SU-DHL-6 (cell line): ENCODE measurements at regions not wholly inside any gene's neighbourhood (a gene's known extent, or its start where the extent isn't known, plus 50 kb on each side); places are given as distances from the start of the nearest gene placed in this dataset.

ENCODE experiments used
- H2AFZ ChIP-seq: fragments of 200-600 bp; sonication (generic); 2 replicates; pipeline ENCODE4 v1.6.1; 2014; ENCODE audit warnings: low read depth, mild to moderate bottlenecking, moderate library complexity, mixed read lengths, antibody characterized with exemption, low read length; ENCODE audit not compliant: severe bottlenecking
- H3F3A ChIP-seq: fragments of 200-600 bp; shearing (Covaris generic); 2 replicates; pipeline ENCODE4 v1.6.0; 2016; ENCODE audit warnings: antibody characterized with exemption, mild to moderate bottlenecking; ENCODE audit not compliant: insufficient read depth
- H3K27ac ChIP-seq: fragments of 200-600 bp; sonication (generic); 2 replicates; pipeline ENCODE4 v1.5.1; 2016; ENCODE audit warnings: low read depth, mild to moderate bottlenecking, low read length, moderate library complexity, mixed read lengths
- H3K27me3 ChIP-seq: fragments of 200-600 bp; sonication (generic), shearing (Covaris generic); 2 replicates; pipeline ENCODE4 v1.6.0; 2014; ENCODE audit warnings: mild to moderate bottlenecking, low read length
- H3K36me3 ChIP-seq: fragments of 200-600 bp; sonication (generic); 2 replicates; pipeline ENCODE4 v1.6.1; 2014; ENCODE audit warnings: mild to moderate bottlenecking, low read length, mixed read lengths
- H3K4me2 ChIP-seq: fragments of 300-600, 200-600 bp; shearing (Covaris generic), sonication (generic); 2 replicates; pipeline ENCODE4 v1.6.0; 2014; ENCODE audit warnings: low read length, low read depth, mild to moderate bottlenecking; ENCODE audit not compliant: poor library complexity, severe bottlenecking
- H3K4me3 ChIP-seq: fragments of 200-600 bp; sonication (generic); 2 replicates; pipeline ENCODE4 v1.5.1; 2014; ENCODE audit warnings: antibody characterized with exemption, low read length, mild to moderate bottlenecking, mixed read lengths; ENCODE audit not compliant: insufficient read depth, poor library complexity, severe bottlenecking
- H3K79me2 ChIP-seq: fragments of 200-600 bp; sonication (generic); 2 replicates; pipeline ENCODE4 v1.6.1; 2014; ENCODE audit warnings: mild to moderate bottlenecking, low read length, moderate library complexity; ENCODE audit not compliant: insufficient read depth
- H3K9ac ChIP-seq: fragments of 200-600 bp; sonication (generic); 2 replicates; pipeline ENCODE4 v1.7.0; 2014; ENCODE audit warnings: mild to moderate bottlenecking, low read length
- H3K9me2 ChIP-seq: fragments of 200-600 bp; sonication (generic); replicated peaks from 2 replicates; pipeline ENCODE4 v1.6.1; 2014; ENCODE audit warnings: low read length; ENCODE audit not compliant: insufficient read depth
- H3K9me3 ChIP-seq: fragments of 200-600 bp; sonication (generic); 2 replicates; pipeline ENCODE4 v1.6.1; 2014; ENCODE audit warnings: low read length, mixed read lengths; ENCODE audit not compliant: insufficient read depth
- H4K20me1 ChIP-seq: fragments of 200-600 bp; sonication (generic); 2 replicates; pipeline ENCODE4 v1.6.1; 2014; ENCODE audit warnings: low read depth, mild to moderate bottlenecking, antibody characterized with exemption, low read length, moderate library complexity, mixed read lengths
- EZH2phosphoT487 ChIP-seq: fragments of 200-600 bp; sonication (generic), shearing (Covaris generic); conservative IDR thresholded peaks from 2 replicates; pipeline ENCODE4 v1.6.1; 2018; ENCODE audit warnings: mild to moderate bottlenecking, antibody characterized with exemption, low read length, moderate library complexity, mixed read lengths
- TF ChIP-seq, protein P1 (sequence below): fragments of 200-600 bp; sonication (generic); IDR thresholded peaks from one replicate; pipeline ENCODE4 v1.5.1; 2017; ENCODE audit warnings: antibody characterized with exemption, mild to moderate bottlenecking, low read length, moderate library complexity; ENCODE audit not compliant: insufficient read depth, poor library complexity, severe bottlenecking

DNA sequence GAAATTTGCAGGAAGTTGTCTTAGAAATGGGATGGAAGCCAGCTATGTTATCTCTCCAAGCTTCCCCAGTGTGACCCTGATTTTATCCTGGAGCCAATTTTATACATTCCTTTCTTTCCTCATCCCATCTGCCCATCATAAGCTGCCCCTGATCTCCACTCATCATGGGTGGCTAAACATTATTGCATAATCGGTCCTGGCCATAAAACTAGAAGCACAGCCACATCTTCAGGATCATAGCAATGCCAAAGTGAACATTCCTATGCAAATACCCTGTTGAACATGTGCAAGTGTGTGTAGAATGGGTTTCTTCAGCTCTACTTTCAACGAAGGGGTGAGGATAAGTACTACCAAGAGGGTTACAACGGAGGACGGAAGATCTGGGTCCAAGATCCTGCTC, 50.6 kb upstream of the COG2 start:
- Histone ChIP-seq H3K36me3 (no peaks in the 10 kb centered on the region), H3K79me2 (no peaks in the 10 kb centered on the region), H4K20me1 (no peaks in the 10 kb centered on the region), H3K4me3 (no peak overlapping the region), H3K9me3 (no peaks in the 10 kb centered on the region), H2AFZ (no peak overlapping the region), H3K27ac (no peak overlapping the region), H3K9ac (no peak overlapping the region), H3K27me3 (no peaks in the 10 kb centered on the region), H3F3A (no peaks in the 10 kb centered on the region), H3K9me2 (no peaks in the 10 kb centered on the region), H3K4me2 (no peak overlapping the region)
- TF ChIP-seq, protein P1, sequence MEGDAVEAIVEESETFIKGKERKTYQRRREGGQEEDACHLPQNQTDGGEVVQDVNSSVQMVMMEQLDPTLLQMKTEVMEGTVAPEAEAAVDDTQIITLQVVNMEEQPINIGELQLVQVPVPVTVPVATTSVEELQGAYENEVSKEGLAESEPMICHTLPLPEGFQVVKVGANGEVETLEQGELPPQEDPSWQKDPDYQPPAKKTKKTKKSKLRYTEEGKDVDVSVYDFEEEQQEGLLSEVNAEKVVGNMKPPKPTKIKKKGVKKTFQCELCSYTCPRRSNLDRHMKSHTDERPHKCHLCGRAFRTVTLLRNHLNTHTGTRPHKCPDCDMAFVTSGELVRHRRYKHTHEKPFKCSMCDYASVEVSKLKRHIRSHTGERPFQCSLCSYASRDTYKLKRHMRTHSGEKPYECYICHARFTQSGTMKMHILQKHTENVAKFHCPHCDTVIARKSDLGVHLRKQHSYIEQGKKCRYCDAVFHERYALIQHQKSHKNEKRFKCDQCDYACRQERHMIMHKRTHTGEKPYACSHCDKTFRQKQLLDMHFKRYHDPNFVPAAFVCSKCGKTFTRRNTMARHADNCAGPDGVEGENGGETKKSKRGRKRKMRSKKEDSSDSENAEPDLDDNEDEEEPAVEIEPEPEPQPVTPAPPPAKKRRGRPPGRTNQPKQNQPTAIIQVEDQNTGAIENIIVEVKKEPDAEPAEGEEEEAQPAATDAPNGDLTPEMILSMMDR = no peak
- no peak for TF ChIP-seq EZH2phosphoT487

DNA sequence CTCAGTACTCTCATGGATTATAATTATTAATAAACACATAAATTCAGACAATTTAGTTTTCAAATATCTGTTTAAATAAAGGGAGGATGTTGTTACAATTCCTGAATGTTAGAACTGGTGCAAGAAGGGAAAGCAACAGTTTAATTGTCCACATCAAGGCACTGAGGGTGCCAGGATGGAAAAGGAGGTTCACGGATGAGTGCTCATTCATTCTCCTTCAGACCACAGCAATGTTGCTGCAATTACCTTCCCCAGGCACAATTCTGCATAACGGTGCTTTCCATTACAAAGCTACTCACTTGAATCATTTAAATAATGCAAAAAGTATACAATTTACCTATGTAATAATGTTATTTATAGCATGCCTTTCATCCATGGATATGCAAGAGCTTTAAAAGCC, 52.3 kb upstream of the COG2 start:
- no peaks in the 10 kb centered on the region for H3K27me3 ChIP-seq
- no peak for TF ChIP-seq EZH2phosphoT487
- TF ChIP-seq, protein P1 = no peak
- H3K4me3 ChIP-seq = no peak overlapping the region
- no peaks in the 10 kb centered on the region for H3K79me2 ChIP-seq
- H3K9ac ChIP-seq = no peak overlapping the region
- H3K4me2 ChIP-seq = no peak overlapping the region
- no peaks in the 10 kb centered on the region for H3K36me3 ChIP-seq
- no peak overlapping the region for H3K27ac ChIP-seq
- H3K9me2 ChIP-seq = no peaks in the 10 kb centered on the region
- H3K9me3 ChIP-seq = no peaks in the 10 kb centered on the region
- no peaks in the 10 kb centered on the region for H3F3A ChIP-seq
- H2AFZ ChIP-seq = no peak overlapping the region
- H4K20me1 ChIP-seq = no peaks in the 10 kb centered on the region

DNA sequence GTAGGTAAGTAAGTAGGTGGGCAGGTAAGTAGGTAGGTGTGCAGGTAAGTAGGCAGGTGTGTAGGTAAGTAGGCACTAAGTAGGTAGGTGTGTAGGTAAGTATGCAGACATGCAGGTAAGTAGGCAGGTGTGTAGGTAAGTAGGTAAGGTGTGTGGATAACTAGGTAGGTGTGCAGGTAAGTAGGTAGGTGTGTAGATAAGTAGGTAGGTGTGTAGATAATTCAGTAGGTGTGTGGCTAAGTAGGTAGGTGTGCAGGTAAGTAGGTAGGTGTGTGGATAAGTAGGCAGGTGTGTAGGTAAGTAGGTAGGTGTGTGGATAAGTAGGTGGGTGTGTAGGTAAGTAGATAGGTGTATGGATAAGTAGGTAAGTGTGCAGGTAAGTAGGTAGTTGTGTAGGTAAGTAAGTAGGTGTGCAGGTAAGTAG, 53.9 kb upstream of the COG2 start:
- H3K27me3 ChIP-seq = no peaks in the 10 kb centered on the region
- no peaks in the 10 kb centered on the region for H3K9me2 ChIP-seq
- no peak overlapping the region for H3K4me3 ChIP-seq
- TF ChIP-seq, protein P1 = no peak
- TF ChIP-seq EZH2phosphoT487 = no peak
- no peaks in the 10 kb centered on the region for H3K36me3 ChIP-seq
- H3K4me2 ChIP-seq = no peak overlapping the region
- H3K9ac ChIP-seq = no peak overlapping the region
- no peaks in the 10 kb centered on the region for H3K9me3 ChIP-seq
- H3F3A ChIP-seq = no peaks in the 10 kb centered on the region
- H3K27ac ChIP-seq = no peak overlapping the region
- no peaks in the 10 kb centered on the region for H3K79me2 ChIP-seq
- no peaks in the 10 kb centered on the region for H4K20me1 ChIP-seq
- no peak overlapping the region for H2AFZ ChIP-seq
